OCI-LY7 (cell line): ENCODE measurements at regions not wholly inside any gene's neighbourhood (a gene's known extent, or its start where the extent isn't known, plus 50 kb on each side); places are given as distances from the start of the nearest gene placed in this dataset.

Experiments
- CTCF ChIP-seq: fragments of 200-600 bp; sonication (generic); conservative IDR thresholded peaks from 2 replicates; pipeline ENCODE4 v1.5.1; 2014; ENCODE audit warnings: mild to moderate bottlenecking, antibody characterized with exemption, low read length, moderate library complexity, mixed read lengths
- EZH2phosphoT487 ChIP-seq: fragments of 200-600 bp; sonication (generic); IDR thresholded peaks from 2 replicates; pipeline ENCODE4 v1.6.1; 2018; ENCODE audit warnings: low read depth, borderline replicate concordance, mild to moderate bottlenecking, mixed run types, antibody characterized with exemption, low read length, moderate library complexity, mixed read lengths

- TF ChIP-seq CTCF (no peak), EZH2phosphoT487 (no peak)
Measured at GRCh38 chr18:29879763-29880162, 1162.8 kb downstream of the DSC3 start.
